ENCODE measurements at regions not wholly inside any gene's neighbourhood (a gene's known extent, or its start where the extent isn't known, plus 50 kb on each side); places are given as distances from the start of the nearest gene placed in this dataset.

DNA sequence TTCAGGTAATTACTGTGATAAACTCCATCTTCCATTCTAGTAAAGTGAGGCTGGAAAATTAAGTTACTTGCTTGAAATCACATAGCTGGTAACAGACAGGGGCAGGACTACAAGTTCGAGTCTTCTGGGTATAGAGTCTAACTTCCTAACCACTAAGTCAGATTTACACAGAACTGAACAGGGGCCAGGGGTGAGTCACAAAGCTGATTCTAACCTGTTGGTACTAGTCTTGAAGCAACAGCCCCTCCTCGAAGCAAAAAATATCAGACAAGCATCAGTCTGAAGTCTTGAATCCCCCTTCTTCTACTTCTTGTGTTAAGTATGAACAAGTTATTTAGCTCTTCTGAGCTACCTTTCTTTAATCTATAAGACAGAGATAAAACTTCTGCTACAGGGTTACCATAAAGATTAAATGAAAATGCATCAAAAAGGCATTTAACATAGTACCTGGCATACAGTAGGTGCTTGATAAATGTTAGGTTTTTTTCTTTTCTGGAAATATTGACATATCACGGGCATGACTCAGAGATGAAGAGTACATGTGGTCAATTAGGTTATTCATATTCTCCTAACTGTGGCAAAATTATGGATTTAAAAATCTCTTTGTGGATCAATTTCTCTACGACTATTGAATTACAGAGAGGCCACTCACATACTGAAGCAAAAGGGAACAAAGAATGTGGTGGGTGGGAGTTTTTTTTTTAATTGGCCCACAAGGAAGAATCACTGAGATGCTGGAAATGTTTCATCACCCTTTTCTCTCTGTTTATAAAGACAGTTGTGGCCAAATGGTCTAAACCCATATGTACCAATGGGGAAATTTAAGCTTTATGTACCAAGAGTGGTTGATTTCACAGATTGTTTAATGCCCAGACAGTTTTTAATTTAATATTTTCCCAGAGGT, 266.9 kb upstream of the DYNLRB2 start:
- Histone ChIP-seq H3K27ac (no peak overlapping the region), H3K4me3 (no peak overlapping the region), H3K9me2 (ENCODE audit: insufficient read depth) (no peaks in the 10 kb centered on the region), H3K79me2 (ENCODE audit: low read depth) (no peaks in the 10 kb centered on the region), H4K20me1 (ENCODE audit: insufficient read depth) (no peaks in the 10 kb centered on the region), H3K9me3 (ENCODE audit: insufficient read depth, low read depth) (no peaks in the 10 kb centered on the region), H3F3A (ENCODE audit: insufficient read depth, low read depth) (no peaks in the 10 kb centered on the region), H2AFZ (no peak overlapping the region), H3K27me3 (ENCODE audit: insufficient read depth, low read depth) (peaks cover 9% of the 10 kb centered on the region), H3K4me2 (no peak overlapping the region), H3K4me1 (replicated peaks; ENCODE audit: insufficient read depth) (no peaks in the 10 kb centered on the region), H3K36me3 (ENCODE audit: low read depth) (no peaks in the 10 kb centered on the region)
- TF ChIP-seq, protein P1, sequence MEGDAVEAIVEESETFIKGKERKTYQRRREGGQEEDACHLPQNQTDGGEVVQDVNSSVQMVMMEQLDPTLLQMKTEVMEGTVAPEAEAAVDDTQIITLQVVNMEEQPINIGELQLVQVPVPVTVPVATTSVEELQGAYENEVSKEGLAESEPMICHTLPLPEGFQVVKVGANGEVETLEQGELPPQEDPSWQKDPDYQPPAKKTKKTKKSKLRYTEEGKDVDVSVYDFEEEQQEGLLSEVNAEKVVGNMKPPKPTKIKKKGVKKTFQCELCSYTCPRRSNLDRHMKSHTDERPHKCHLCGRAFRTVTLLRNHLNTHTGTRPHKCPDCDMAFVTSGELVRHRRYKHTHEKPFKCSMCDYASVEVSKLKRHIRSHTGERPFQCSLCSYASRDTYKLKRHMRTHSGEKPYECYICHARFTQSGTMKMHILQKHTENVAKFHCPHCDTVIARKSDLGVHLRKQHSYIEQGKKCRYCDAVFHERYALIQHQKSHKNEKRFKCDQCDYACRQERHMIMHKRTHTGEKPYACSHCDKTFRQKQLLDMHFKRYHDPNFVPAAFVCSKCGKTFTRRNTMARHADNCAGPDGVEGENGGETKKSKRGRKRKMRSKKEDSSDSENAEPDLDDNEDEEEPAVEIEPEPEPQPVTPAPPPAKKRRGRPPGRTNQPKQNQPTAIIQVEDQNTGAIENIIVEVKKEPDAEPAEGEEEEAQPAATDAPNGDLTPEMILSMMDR (conservative IDR thresholded peaks at IDR 0.05) = no peak
- no peak for TF ChIP-seq EZH2 (IDR thresholded peaks at IDR 0.05; ENCODE audit: low read depth)
- ChIA-PET CTCF (no interaction called here), POLR2A (ENCODE audit: unreplicated experiment) (no interaction called here)
- BruUV-seq (replicated peaks) = no TSS peak
- intact Hi-C loops (cut with micrococcal nuclease; ENCODE audit: unreplicated experiment) = no loop called here
- no peak for DNase-seq

DNA sequence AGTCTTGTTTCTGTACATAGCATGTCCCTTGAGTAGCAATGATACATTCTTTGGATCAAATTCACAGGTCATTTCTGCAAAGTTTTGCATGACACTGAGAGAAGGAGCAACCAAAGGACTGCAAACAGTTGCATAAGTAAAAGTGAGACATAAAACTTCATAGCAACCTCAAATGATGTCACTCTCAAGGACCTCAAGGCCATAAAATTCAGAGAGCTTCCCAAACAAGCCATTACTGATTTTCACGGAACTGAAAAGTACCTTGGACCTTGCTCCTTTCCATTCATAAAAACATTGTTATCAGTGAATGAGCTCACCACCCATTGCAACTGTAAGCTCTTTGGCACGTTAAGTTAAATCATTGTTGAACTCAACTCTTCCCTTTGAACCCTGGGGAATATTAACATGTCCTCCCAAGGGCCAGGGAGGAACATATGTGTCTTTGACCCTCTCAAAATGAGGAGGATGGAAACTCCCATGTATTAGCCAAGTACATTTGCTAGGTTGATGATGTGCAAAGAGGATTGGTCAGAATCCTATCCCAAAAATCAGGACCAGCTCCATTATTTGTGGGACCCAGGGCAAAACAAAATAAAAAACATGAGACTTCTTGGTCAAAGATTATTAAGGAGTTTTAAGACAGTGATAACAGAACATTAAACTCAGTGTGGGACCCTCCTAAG, 275.0 kb upstream of the DYNLRB2 start:
- H4K20me1 ChIP-seq (ENCODE audit: insufficient read depth) = no peaks in the 10 kb centered on the region
- no peak overlapping the region for H3K27ac ChIP-seq
- TF ChIP-seq, protein P1 (conservative IDR thresholded peaks at IDR 0.05) = no peak
- TF ChIP-seq EZH2 (IDR thresholded peaks at IDR 0.05; ENCODE audit: low read depth) = no peak
- POLR2A ChIA-PET (ENCODE audit: unreplicated experiment) = no interaction called here
- no peaks in the 10 kb centered on the region for H3K79me2 ChIP-seq (ENCODE audit: low read depth)
- H2AFZ ChIP-seq = no peak overlapping the region
- no peak overlapping the region for H3K4me2 ChIP-seq
- no peaks in the 10 kb centered on the region for H3F3A ChIP-seq (ENCODE audit: insufficient read depth, low read depth)
- H3K27me3 ChIP-seq (ENCODE audit: insufficient read depth, low read depth) = peaks cover 14% of the 10 kb centered on the region; the same call in 1 of the 2 replicates
- no peak overlapping the region for H3K4me3 ChIP-seq
- no peaks in the 10 kb centered on the region for H3K4me1 ChIP-seq (replicated peaks; ENCODE audit: insufficient read depth)
- BruUV-seq (replicated peaks) = no TSS peak
- H3K36me3 ChIP-seq (ENCODE audit: low read depth) = no peaks in the 10 kb centered on the region
- intact Hi-C loops (cut with micrococcal nuclease; ENCODE audit: unreplicated experiment) = no loop called here
- CTCF ChIA-PET = no interaction called here
- no peaks in the 10 kb centered on the region for H3K9me3 ChIP-seq (ENCODE audit: insufficient read depth, low read depth)
- no peaks in the 10 kb centered on the region for H3K9me2 ChIP-seq (ENCODE audit: insufficient read depth)
- no peak for DNase-seq

DNA sequence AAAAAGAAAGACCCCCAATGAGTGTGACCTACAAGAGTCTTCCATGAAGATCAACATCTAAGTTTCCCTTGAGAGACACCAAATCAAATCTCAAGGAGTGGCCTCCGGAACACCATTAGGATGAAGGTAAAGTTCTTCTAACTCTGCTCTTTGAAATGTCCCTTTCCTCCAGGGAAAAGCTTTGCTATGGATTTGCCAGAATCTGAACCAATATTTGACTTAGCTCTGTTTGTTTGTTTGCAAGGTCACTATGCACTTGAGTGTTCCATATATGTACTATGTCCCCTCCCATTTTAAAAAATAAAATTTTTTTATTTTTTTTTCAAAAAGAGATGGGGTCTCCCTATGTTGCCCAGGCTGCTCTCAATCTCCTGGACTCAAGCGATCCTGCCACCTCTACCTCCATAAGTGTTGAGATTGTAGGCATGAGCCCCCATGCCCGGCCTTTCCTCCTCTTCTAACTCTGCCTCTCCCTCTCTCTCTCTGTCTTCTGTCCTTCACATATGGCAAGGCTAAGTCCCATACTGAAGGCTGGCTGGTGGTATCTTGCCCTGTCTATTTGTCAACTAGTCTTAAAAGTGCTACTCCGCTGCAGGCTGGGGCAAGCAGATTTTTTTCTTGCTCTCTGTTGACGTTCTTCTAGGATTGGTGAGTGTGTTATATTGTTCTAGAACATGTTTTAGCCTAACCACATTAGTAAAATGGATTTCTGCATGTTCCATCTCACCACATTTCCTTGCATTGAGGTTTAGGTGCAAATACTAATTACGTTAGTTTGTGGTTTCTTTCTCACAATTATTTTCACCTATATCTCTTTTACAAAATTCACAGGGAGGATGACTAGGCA, 276.7 kb upstream of the DYNLRB2 start:
- Histone ChIP-seq H2AFZ (no peak overlapping the region), H3K79me2 (ENCODE audit: low read depth) (no peaks in the 10 kb centered on the region), H3K27ac (no peak overlapping the region), H4K20me1 (ENCODE audit: insufficient read depth) (no peaks in the 10 kb centered on the region), H3K4me3 (no peak overlapping the region), H3K36me3 (ENCODE audit: low read depth) (no peaks in the 10 kb centered on the region), H3K27me3 (ENCODE audit: insufficient read depth, low read depth) (peaks cover 24% of the 10 kb centered on the region; the same call in 1 of the 2 replicates), H3K4me2 (no peak overlapping the region), H3K9me2 (ENCODE audit: insufficient read depth) (no peaks in the 10 kb centered on the region), H3F3A (ENCODE audit: insufficient read depth, low read depth) (no peaks in the 10 kb centered on the region), H3K9me3 (ENCODE audit: insufficient read depth, low read depth) (no peaks in the 10 kb centered on the region), H3K4me1 (replicated peaks; ENCODE audit: insufficient read depth) (no peaks in the 10 kb centered on the region)
- intact Hi-C loops (cut with micrococcal nuclease; ENCODE audit: unreplicated experiment) = no loop called here
- BruUV-seq (replicated peaks) = no TSS peak
- ChIA-PET CTCF (no interaction called here), POLR2A (ENCODE audit: unreplicated experiment) (no interaction called here)
- DNase-seq = no peak
- TF ChIP-seq, protein P1 (conservative IDR thresholded peaks at IDR 0.05) = no peak
- TF ChIP-seq EZH2 (IDR thresholded peaks at IDR 0.05; ENCODE audit: low read depth) = no peak

Data from PC-9 (cell line).